Activated CD4-positive, alpha-beta T cell treated with anti-CD3 and anti-CD28 coated beads, Interleukin-2, Interleukin-4, amounts not matched to agents 100 ng/mL and 50 ng/mL, durations not matched to agents 16 hours and 8 hours (primary cell): ENCODE measurements at regions not wholly inside any gene's neighbourhood (a gene's known extent, or its start where the extent isn't known, plus 50 kb on each side); places are given as distances from the start of the nearest gene placed in this dataset.
"Not testable (repeated sequence)": the region's sequence is repeated elsewhere in the genome, so short reads cannot be mapped to it uniquely, and the experiment has no call there.

ENCODE experiments used
- DNase-seq: peaks from one replicate; pipeline ENCODE4 v3.0.0-alpha.2; 2020; ENCODE audit warnings: low spot score

GRCh38 chr6:11486959-11487358, 50.6 kb upstream of the TMEM170B start:
- no peak for DNase-seq

- no peak for DNase-seq
Measured at GRCh38 chr6:11486486-11486885, 51.1 kb upstream of the TMEM170B start.

- DNase-seq, result no peak
Measured at GRCh38 chr6:11486051-11486450, 51.5 kb upstream of the TMEM170B start.

- DNase-seq, result no peak
Measured at GRCh38 chr6:11485271-11485670, 52.3 kb upstream of the TMEM170B start.

GRCh38 chr6:11484441-11484840, 53.1 kb upstream of the TMEM170B start:
- no peak for DNase-seq

GRCh38 chr6:11482616-11483015, 54.9 kb upstream of the TMEM170B start:
- DNase-seq, result no peak

GRCh38 chr6:11480541-11480940, 57.0 kb upstream of the TMEM170B start:
- DNase-seq, result no peak

GRCh38 chr6:11479296-11479695, 58.3 kb upstream of the TMEM170B start:
- no peak for DNase-seq

- no peak for DNase-seq
Measured at GRCh38 chr6:11478586-11478985, 59.0 kb upstream of the TMEM170B start.

GRCh38 chr6:11475016-11475415, 62.5 kb upstream of the TMEM170B start:
- no peak for DNase-seq

GRCh38 chr6:11473008-11473740, 64.4 kb upstream of the TMEM170B start:
- DNase-seq, result no peak

GRCh38 chr6:11471261-11471660, 66.3 kb upstream of the TMEM170B start:
- DNase-seq, result no peak

- no peak for DNase-seq
Measured at GRCh38 chr6:11469684-11470083, 67.9 kb upstream of the TMEM170B start.

- not testable (repeated sequence) for DNase-seq
Measured at GRCh38 chr6:11468271-11468670, 69.3 kb upstream of the TMEM170B start.

- no peak for DNase-seq
Measured at GRCh38 chr6:11467364-11467763, 70.2 kb upstream of the TMEM170B start.

GRCh38 chr6:11463398-11463780, 74.2 kb upstream of the TMEM170B start:
- no peak for DNase-seq

- DNase-seq, result no peak
Measured at GRCh38 chr6:11462742-11463397, 74.7 kb upstream of the TMEM170B start.

GRCh38 chr6:11460837-11461661, 76.5 kb upstream of the TMEM170B start:
- peak; percentile 18 for DNase-seq

GRCh38 chr6:11460001-11460668, 77.4 kb upstream of the TMEM170B start:
- DNase-seq, result peak; percentile 32

- peak; percentile 48 for DNase-seq
Measured at GRCh38 chr6:11459079-11459610, 78.4 kb upstream of the TMEM170B start.

- no peak for DNase-seq
Measured at GRCh38 chr6:11458509-11458908, 79.0 kb upstream of the TMEM170B start.

- DNase-seq, result not testable (repeated sequence)
Measured at GRCh38 chr6:11457422-11457821, 80.1 kb upstream of the TMEM170B start.
